ENCODE measurements at regions not wholly inside any gene's neighbourhood (a gene's known extent, or its start where the extent isn't known, plus 50 kb on each side); places are given as distances from the start of the nearest gene placed in this dataset.

DNA sequence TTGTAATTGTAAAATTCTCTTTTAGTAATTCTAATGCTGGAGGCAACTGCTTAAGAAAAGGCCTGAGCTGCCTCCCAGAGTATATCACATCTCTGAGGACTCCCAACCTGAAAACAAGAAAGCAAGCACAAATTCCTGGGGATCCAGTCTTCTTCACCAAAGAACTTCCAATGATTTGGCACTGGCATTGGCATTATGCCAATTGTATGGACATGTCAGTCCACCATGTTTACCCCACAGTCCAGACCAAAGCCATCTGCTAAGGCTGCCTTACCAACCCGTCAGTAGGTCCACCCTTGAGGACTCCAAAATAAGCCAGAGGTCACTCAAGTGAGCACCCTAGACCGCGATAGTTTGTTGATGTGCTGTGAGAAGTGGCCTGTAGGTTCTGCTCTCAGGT is 263.1 kb downstream of the RND3 start:
- ChIA-PET CTCF (interaction anchor here (1.8 kb wide), 1 partner anchor 10 kb away, joined by 4 read pairs; no protein-coding TSS in a partner anchor), POLR2A (no interaction called here)
- Histone ChIP-seq H2AFZ (ENCODE audit: low read depth) (no peak overlapping the region), H4K20me1 (ENCODE audit: insufficient read depth) (no peaks in the 10 kb centered on the region), H3K4me3 (ENCODE audit: low read depth in 2 of 2, low read length in 1 of 2) (no peak overlapping the region), H3F3A (replicated peaks; ENCODE audit: insufficient read depth) (peaks cover 3% of the 10 kb centered on the region), H3K9me3 (no peaks in the 10 kb centered on the region), H3K36me3 (replicated peaks in 1 of 2; ENCODE audit: control insufficient read depth in 1 of 2, insufficient read depth in 2 of 2, low read length in 1 of 2) (no peaks in the 10 kb centered on the region), H3K79me2 (ENCODE audit: insufficient read depth) (no peaks in the 10 kb centered on the region), H3K4me1 (ENCODE audit: control insufficient read depth in 1 of 2, insufficient read depth in 2 of 2, low read depth in 1 of 2, low read length in 1 of 2) (no peaks in the 10 kb centered on the region; a peak in 3 of 4 replicates), H3K27ac (ENCODE audit: low read depth in 2 of 2, low read length in 1 of 2) (no peak overlapping the region), H3K4me2 (no peak overlapping the region), H3K9ac (no peak overlapping the region), H3K9me2 (no peaks in the 10 kb centered on the region), H3K27me3 (ENCODE audit: insufficient read depth) (no peaks in the 10 kb centered on the region)
- DNase-seq = no peak
- TF ChIP-seq, protein P1, sequence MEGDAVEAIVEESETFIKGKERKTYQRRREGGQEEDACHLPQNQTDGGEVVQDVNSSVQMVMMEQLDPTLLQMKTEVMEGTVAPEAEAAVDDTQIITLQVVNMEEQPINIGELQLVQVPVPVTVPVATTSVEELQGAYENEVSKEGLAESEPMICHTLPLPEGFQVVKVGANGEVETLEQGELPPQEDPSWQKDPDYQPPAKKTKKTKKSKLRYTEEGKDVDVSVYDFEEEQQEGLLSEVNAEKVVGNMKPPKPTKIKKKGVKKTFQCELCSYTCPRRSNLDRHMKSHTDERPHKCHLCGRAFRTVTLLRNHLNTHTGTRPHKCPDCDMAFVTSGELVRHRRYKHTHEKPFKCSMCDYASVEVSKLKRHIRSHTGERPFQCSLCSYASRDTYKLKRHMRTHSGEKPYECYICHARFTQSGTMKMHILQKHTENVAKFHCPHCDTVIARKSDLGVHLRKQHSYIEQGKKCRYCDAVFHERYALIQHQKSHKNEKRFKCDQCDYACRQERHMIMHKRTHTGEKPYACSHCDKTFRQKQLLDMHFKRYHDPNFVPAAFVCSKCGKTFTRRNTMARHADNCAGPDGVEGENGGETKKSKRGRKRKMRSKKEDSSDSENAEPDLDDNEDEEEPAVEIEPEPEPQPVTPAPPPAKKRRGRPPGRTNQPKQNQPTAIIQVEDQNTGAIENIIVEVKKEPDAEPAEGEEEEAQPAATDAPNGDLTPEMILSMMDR (IDR thresholded peaks at IDR 0.05) = no peak
- TF ChIP-seq RFX5 (IDR thresholded peaks at IDR 0.05; ENCODE audit: low read length) = no peak
- TF ChIP-seq CHD2 (IDR thresholded peaks at IDR 0.05; ENCODE audit: low read length, partially characterized antibody) = no peak
- TF ChIP-seq, protein P2, sequence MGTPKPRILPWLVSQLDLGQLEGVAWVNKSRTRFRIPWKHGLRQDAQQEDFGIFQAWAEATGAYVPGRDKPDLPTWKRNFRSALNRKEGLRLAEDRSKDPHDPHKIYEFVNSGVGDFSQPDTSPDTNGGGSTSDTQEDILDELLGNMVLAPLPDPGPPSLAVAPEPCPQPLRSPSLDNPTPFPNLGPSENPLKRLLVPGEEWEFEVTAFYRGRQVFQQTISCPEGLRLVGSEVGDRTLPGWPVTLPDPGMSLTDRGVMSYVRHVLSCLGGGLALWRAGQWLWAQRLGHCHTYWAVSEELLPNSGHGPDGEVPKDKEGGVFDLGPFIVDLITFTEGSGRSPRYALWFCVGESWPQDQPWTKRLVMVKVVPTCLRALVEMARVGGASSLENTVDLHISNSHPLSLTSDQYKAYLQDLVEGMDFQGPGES (IDR thresholded peaks at IDR 0.05; ENCODE audit: low read depth, low read length) = no peak
- WGBS (ENCODE audit: low lambda C conversion rate) = 95% methylated on average over 3 of the region's 3 CpGs

DNA sequence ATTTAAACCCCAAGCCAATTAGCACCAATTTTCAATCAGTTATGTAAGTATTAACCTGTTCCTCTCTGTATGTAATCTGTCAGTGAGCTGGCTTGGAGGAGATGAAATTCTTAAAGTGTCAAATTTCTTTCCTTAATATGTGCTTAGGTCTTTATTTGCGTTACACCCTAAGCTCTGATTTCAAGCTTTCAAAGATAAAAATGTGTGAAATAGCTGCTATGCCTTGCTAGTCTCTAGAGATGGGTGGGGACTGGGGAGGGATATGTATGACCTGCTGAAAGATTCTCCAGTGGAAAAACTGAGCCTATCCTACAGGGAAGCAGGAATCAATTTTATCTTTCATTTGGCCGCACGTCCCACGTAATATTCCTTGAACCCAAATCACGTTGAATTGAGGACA is 264.5 kb downstream of the RND3 start:
- no peak for DNase-seq
- no peak overlapping the region for H3K4me3 ChIP-seq (ENCODE audit: low read depth in 2 of 2, low read length in 1 of 2)
- ChIA-PET POLR2A (no interaction called here), CTCF (interaction anchor here (0.6 to 1.8 kb wide), 4 partner anchors 9 to 1016 kb away, joined by 3 to 4 read pairs (median 3); no protein-coding TSS in a partner anchor)
- no peak overlapping the region for H3K9ac ChIP-seq
- no peaks in the 10 kb centered on the region; a peak in 2 of 4 replicates for H3K4me1 ChIP-seq (ENCODE audit: control insufficient read depth in 1 of 2, insufficient read depth in 2 of 2, low read depth in 1 of 2, low read length in 1 of 2)
- H3K4me2 ChIP-seq = no peak overlapping the region
- WGBS (ENCODE audit: low lambda C conversion rate) = 97% methylated on average over 5 of the region's 5 CpGs
- H3K9me3 ChIP-seq = no peaks in the 10 kb centered on the region
- no peaks in the 10 kb centered on the region for H3F3A ChIP-seq (replicated peaks; ENCODE audit: insufficient read depth)
- no peaks in the 10 kb centered on the region for H3K79me2 ChIP-seq (ENCODE audit: insufficient read depth)
- no peaks in the 10 kb centered on the region for H3K27me3 ChIP-seq (ENCODE audit: insufficient read depth)
- H3K9me2 ChIP-seq = no peaks in the 10 kb centered on the region
- H2AFZ ChIP-seq (ENCODE audit: low read depth) = no peak overlapping the region
- H3K36me3 ChIP-seq (replicated peaks in 1 of 2; ENCODE audit: control insufficient read depth in 1 of 2, insufficient read depth in 2 of 2, low read length in 1 of 2) = no peaks in the 10 kb centered on the region
- no peaks in the 10 kb centered on the region for H4K20me1 ChIP-seq (ENCODE audit: insufficient read depth)
- H3K27ac ChIP-seq (ENCODE audit: low read depth in 2 of 2, low read length in 1 of 2) = no peak overlapping the region
- TF ChIP-seq GABPA (IDR thresholded peaks at IDR 0.05; ENCODE audit: low read depth) = no peak
- TF ChIP-seq EP300 (IDR thresholded peaks at IDR 0.05; ENCODE audit: borderline replicate concordance in 1 of 2, low read depth in 1 of 2, low read length in 1 of 2) = no peak
- TF ChIP-seq, protein P3, sequence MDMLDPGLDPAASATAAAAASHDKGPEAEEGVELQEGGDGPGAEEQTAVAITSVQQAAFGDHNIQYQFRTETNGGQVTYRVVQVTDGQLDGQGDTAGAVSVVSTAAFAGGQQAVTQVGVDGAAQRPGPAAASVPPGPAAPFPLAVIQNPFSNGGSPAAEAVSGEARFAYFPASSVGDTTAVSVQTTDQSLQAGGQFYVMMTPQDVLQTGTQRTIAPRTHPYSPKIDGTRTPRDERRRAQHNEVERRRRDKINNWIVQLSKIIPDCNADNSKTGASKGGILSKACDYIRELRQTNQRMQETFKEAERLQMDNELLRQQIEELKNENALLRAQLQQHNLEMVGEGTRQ (IDR thresholded peaks at IDR 0.05; ENCODE audit: borderline replicate concordance, low read depth, low read length) = no peak
